Activated T-helper 1 cell treated with Interleukin-2 at 50 U/mL for 16 hours (primary cell): ENCODE measurements at regions not wholly inside any gene's neighbourhood (a gene's known extent, or its start where the extent isn't known, plus 50 kb on each side); places are given as distances from the start of the nearest gene placed in this dataset.

Experiments
- DNase-seq: peaks from one replicate; pipeline ENCODE4 v3.0.0-alpha.2; 2020; ENCODE audit warnings: low read depth

DNA sequence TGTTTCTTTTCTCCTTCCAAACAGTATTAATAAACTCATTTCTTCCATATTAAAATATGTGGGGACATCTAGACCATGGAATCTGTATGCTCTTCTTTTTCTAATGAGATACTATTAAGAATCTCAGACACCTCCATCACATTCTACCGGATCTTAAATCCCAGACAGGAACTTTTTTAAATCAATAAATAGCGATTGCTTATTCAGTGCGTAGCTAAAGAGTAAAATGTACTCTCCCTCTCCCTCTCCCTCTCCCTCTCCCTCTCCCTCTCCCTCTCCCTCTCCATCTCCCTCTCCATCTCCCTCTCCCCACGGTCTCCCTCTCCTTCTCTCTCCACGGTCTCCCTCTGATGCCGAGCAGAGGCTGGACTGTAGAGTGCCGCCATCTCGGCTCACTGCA is 297.0 kb downstream of the HNRNPD start:
- no peak for DNase-seq

GRCh38 chr4:82076359-82076758 is 297.4 kb downstream of the HNRNPD start:
- DNase-seq = no peak

GRCh38 chr4:82071951-82072350 is 301.8 kb downstream of the HNRNPD start:
- no peak for DNase-seq

DNA sequence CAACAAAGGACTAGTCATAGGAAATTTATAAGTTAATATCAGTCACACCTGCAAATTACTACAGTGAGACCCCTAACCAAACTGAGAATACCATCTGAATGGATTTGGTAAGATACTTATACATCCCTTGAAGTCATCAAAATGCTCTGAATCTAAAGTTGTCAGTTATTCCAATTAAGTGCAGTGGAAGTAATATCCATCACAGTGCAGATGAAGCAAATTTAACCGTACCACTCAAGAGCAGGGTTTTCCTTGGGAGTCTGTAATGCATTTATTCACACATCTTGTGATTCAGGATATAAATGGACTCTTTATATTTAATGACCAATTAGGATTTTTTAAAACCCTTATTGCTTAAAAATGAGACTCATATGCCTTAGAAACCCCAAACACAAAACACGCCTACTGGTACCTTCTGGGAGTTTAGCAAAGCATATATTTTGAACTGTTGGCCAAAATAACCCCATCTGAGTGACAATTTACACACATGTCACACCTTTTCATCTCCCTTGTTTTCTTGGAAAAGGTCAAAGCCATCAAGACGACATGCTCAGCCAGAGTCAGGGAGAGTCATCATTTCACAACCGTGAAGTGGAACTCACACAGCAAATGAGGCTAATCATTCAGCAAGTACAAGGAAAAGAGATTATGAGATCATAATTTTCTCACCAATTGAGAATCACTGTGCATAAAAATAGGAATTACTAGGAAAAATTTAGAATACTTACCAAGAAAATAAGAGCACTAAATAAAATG is 303.7 kb downstream of the HNRNPD start:
- DNase-seq = no peak

DNA sequence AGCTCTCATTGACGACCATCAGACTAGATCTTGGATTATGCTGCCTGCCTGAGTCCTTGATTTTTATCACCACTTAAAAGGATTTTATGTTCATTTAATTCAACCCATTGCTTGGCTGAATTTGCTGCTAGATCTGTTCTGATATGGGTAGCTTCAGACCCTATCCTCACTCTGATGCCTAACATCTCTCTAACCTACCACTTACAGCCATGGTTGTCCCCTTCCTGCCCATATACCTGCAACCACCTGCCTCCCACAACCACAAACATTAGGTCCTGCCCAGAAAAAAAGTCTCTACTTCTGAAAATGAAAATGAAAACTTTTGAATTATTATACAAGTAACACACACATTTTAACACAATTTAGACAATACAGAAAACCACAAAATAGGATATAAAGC is 310.8 kb downstream of the HNRNPD start:
- no peak for DNase-seq

- no peak for DNase-seq
These were observed 315.7 kb downstream of the HNRNPD start for GRCh38 chr4:82057990-82058544.

DNA sequence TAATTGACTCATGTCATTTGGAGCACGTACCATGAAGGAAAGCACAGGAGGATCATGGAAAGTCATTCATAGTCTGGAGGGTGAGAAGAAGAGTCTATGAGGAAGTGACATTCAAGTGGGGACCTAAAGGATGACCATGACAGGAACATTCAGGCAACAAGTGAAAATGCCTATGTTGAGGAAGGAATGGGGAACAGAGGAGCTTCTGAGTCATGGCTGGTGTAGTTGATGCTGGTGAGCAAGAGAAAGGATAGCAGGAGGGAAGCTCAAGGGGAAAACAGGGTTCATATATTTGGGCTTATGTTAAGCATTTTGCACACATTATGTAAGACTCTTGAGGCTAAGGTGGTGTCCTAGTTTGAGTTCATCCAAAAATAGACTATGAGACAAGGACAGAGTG is 318.6 kb downstream of the HNRNPD start:
- DNase-seq = no peak

- no peak for DNase-seq
These were observed 320.4 kb downstream of the HNRNPD start for GRCh38 chr4:82053396-82053795.

- no peak for DNase-seq
These were observed 323.0 kb downstream of the HNRNPD start for GRCh38 chr4:82050796-82051195.

GRCh38 chr4:82049294-82049693 is 324.5 kb downstream of the HNRNPD start:
- no peak for DNase-seq

- DNase-seq = no peak
These were observed 326.1 kb downstream of the HNRNPD start for GRCh38 chr4:82047731-82048130.

GRCh38 chr4:82046796-82047195 is 327.0 kb downstream of the HNRNPD start:
- no peak for DNase-seq

DNA sequence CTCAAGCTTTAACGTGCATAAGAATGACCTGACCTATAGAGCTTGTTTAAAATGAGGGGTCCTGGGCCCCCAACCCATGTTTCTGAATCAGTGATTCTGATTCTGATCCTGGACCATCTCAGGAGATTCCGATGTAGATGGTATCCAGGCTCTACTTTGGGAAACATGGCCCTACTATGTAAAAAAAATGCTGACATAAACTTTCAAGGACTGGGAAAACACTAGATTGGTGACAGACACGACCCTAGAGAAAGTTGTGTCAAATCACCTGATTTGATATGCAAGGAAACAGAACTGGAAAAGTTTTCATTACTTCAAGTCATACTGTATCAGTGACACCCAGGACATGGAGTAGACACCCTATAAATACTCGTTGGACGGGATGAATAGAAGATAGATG is 328.5 kb downstream of the HNRNPD start:
- DNase-seq = no peak

DNA sequence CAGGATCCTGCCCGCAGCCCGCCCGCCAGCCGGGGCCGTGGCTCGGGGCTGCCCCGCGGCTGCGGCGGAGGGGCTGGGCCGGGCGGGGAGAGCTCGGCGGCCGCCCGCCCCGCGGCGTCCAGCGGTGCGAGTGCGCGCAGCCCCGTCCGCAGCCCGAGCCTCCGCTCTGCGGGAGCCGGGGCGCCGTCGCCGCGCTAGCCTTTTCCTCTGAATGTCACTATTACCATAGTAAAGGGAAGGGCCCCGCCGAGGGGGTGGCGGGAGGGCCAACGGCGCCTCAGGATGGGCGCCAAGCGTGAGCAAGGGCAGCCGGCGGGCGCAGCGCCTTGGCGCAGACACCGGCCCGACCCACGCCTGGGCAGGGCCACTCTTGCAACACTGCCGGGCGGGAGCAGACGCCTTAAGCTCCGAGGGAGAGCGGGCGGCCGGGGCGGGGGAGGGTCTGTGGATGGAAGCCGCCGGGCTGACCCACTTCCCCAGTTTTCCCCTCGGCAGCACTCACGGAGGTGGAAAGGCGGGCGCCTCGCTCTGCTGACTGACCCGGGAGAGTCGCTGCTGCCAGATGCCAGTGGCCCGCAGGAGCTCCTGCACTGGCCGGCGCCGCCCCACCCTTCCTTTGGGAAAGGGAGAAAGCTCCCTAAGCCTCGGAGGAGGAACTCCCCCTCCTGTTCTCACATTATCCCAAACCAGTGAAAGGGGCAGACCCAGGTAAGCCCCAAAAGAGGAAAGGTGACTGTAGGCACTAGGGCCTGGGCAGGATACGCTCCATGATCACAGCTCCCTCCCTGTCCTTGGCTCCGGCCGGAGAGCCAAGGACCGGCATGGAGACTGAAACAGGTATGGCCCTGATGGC is 329.4 kb downstream of the HNRNPD start:
- DNase-seq = no peak

- DNase-seq = no peak
These were observed 330.0 kb downstream of the HNRNPD start for GRCh38 chr4:82043809-82044137.

DNA sequence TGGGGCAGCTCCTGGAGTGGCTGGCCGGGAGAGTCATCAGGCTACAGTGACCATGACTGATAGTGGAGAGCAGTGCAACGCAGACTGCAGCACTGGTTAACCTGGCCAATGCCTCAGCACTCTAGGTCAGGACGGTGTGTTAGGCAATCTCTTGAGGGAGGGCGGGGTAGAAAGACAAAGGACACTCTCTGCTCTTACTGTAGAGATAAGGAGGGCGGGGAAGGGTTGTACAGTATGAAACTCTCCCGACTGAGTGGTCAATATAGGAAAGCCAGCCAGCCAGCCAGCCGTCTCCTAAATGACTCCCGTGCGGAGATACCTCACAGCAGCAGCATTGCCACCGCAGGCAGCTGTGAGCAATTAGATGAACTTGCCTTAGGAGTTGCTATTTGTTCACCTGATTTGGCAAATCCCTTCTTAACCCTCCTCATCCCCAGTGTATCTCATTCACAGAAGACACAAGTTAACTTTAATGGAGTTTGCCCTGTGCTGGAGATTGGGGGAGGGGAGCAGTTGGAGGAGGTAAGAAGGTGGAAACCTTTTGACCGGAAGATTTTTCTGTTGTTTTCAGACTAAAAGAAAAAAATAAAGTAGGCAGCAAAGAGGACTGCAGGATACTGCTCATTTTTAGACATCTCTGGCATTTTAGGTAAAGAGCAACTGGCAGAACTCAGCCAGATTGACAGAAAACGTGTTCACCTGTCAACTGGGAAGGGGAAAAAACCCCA is 330.5 kb downstream of the HNRNPD start:
- DNase-seq = no peak

GRCh38 chr4:82042042-82042441 is 331.7 kb downstream of the HNRNPD start:
- no peak for DNase-seq

DNA sequence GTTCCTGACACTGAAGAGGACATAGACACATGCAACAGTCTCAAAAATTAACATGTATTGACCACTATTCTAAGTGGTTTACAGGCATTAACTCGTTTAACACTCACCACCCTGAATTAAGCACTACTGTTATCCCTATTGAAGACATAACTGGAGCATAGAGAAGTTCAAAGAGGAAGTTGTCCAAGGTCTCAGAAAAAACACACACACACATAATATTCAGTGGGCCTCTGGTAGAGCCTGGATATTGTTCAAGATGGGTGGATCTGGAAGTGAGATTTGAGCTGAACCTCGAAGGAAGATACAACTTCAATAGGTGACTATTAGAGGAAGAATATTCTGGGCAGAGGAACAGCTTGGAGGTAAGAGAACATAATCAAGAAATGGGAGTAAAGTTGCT is 334.9 kb downstream of the HNRNPD start:
- DNase-seq = no peak

- no peak for DNase-seq
These were observed 337.6 kb downstream of the HNRNPD start for GRCh38 chr4:82036181-82036580.

GRCh38 chr4:82034878-82035277 is 338.9 kb downstream of the HNRNPD start:
- no peak for DNase-seq

DNA sequence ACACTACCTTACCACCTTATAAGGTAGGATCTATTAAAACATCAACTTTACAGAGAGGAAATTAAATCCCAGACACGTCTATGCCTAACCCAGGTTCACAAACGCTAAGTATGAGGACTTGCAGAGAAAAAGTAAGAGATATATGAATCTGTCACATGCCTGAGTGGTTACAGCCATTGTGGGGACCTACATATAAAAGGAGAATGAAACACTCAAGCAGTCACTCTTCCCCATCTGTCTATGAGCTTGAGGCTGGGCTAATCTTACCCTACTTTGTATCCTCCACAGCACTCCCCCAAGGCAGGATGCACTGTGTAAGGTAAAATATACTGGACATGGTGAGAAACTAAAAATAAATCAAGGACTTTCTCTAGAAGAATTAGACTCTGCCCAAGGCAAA is 339.9 kb downstream of the HNRNPD start:
- no peak for DNase-seq

DNA sequence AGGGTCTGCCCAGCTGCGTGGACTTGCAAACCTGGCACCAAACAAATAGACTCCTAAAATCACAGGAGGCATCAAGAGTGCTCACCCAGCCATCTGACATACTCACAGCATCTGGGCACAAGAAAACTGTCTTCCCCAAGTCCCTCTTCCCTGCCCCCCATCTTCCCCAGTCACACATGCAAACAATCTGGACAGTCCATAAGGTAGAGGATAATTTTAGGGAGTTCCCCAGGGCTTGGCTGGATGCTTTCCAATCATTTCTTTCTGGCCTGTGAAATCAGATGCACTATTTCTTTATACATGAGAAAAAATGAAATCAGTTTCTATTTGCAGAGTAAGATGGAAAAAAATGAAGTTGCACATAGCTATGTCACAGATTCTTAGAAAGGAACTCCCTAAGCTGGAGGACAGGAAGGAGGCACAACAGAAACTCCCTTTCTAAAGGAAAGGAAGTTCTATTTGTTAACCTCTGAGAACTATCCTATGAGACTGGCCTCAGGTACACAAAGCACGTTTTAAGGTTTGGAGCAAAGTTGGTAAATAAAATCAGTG is 342.3 kb downstream of the HNRNPD start:
- no peak for DNase-seq
